Endothelial cell of umbilical vein (primary cell): ENCODE measurements at regions not wholly inside any gene's neighbourhood (a gene's known extent, or its start where the extent isn't known, plus 50 kb on each side); places are given as distances from the start of the nearest gene placed in this dataset.

Experiments
- BruUV-seq: library from RNA; stranded (reverse); fragments of 400-500 nt; replicated peaks from 2 replicates; lab custom pipeline; 2021; lab: Mats Ljungman, UMichigan
- CTCF ChIA-PET: fragments of 300-600, 350-600 bp; sonication (Branson Sonifier 250); formaldehyde crosslinking; loops from one replicate; lab custom pipeline; 2021; ENCODE audit warnings: antibody characterized with exemption, inconsistent platforms; lab: Charles Lee
- POLR2A ChIA-PET: fragments of 300-600, 350-600 bp; sonication (Branson Sonifier 250); formaldehyde crosslinking; loops from one replicate; lab custom pipeline; 2021; ENCODE audit warnings: antibody characterized with exemption, inconsistent platforms; lab: Charles Lee
- DNase-seq: peaks from one replicate; pipeline ENCODE4 v3.0.0-alpha.2; 2011; ENCODE audit warnings: low read depth, low spot score
- FAIRE-seq: peaks from 2 replicates; lab custom pipeline; 2011; peaks lifted over from hg19 to GRCh38; lab: Jason Lieb, UNC
- H2AFZ ChIP-seq: 2 replicates; pipeline ENCODE4 v1.6.0; 2012; ENCODE audit warnings: low read depth, low read length, control low read depth, inconsistent platforms
- H3K27ac ChIP-seq: 2 replicates; pipeline ENCODE4 v1.5.1; 2011; ENCODE audit warnings: low read depth, mild to moderate bottlenecking, control low read depth, low read length, moderate library complexity; ENCODE audit not compliant: insufficient read depth
- H3K27me3 ChIP-seq, 2 experiments: 2 replicates each; pipeline versions ENCODE4 v1.6.0 to v1.6.1; 2011; ENCODE audit warnings: low read length in 2 of 2, mixed read lengths in 1 of 2; ENCODE audit not compliant: control insufficient read depth in 2 of 2, insufficient read depth in 2 of 2
- H3K36me3 ChIP-seq, 2 experiments: 2 replicates in 1 of 2; 3 replicates in 1 of 2; pipeline ENCODE4 v1.5.1; 2011; ENCODE audit warnings: low read length in 2 of 2, mild to moderate bottlenecking in 1 of 2, moderate library complexity in 1 of 2; ENCODE audit not compliant: control insufficient read depth in 2 of 2, insufficient read depth in 2 of 2; ENCODE audit errors: extremely low read depth in 1 of 2
- H3K4me1 ChIP-seq: 3 replicates; pipeline ENCODE4 v1.5.1; 2011; ENCODE audit warnings: mild to moderate bottlenecking, low read length; ENCODE audit not compliant: control insufficient read depth, insufficient read depth; ENCODE audit errors: extremely low read depth
- H3K4me2 ChIP-seq: 2 replicates; pipeline ENCODE4 v1.6.1; 2011; ENCODE audit warnings: low read length, control low read depth, mixed read lengths; ENCODE audit not compliant: insufficient read depth
- H3K4me3 ChIP-seq, 3 experiments: fragments of 200-600 bp in 1 of 3; sonication (generic), shearing (Covaris generic) in 1 of 3; replicated peaks in 1 of 3; 2 replicates each; pipeline ENCODE4 v1.5.1; 2011 to 2016; ENCODE audit warnings: control low read depth in 3 of 3, low read length in 3 of 3, mild to moderate bottlenecking in 2 of 3, inconsistent platforms in 1 of 3, low read depth in 1 of 3, moderate library complexity in 1 of 3; ENCODE audit not compliant: insufficient read depth in 1 of 3
- H3K79me2 ChIP-seq: 2 replicates; pipeline ENCODE4 v1.6.0; 2012; ENCODE audit warnings: low read length, inconsistent platforms; ENCODE audit not compliant: control insufficient read depth, insufficient read depth
- H3K9ac ChIP-seq: replicated peaks from 2 replicates; pipeline ENCODE3; 2011; ENCODE audit warnings: low read length, control low read depth; ENCODE audit not compliant: insufficient read depth; ENCODE audit errors: extremely low read depth
- H3K9me1 ChIP-seq: replicated peaks from 3 replicates; pipeline ENCODE4 v1.6.0; 2011; ENCODE audit warnings: mild to moderate bottlenecking, low read length; ENCODE audit not compliant: control insufficient read depth, insufficient read depth; ENCODE audit errors: extremely low read depth
- H3K9me3 ChIP-seq: replicated peaks from 2 replicates; pipeline ENCODE4 v1.5.1; 2012; ENCODE audit warnings: low read length, inconsistent platforms; ENCODE audit not compliant: control insufficient read depth, insufficient read depth
- H4K20me1 ChIP-seq: replicated peaks from 2 replicates; pipeline ENCODE3; 2011; ENCODE audit warnings: mild to moderate bottlenecking, low read length; ENCODE audit not compliant: control insufficient read depth, insufficient read depth; ENCODE audit errors: extremely low read depth
- CTCF ChIP-seq, 2 donors: IDR thresholded peaks; 1 replicate in 1 of 2; 2 replicates in 1 of 2; pipeline ENCODE4 v1.5.1; 2011; ENCODE audit warnings: low read length in 2 of 2, mild to moderate bottlenecking in 2 of 2, moderate library complexity in 2 of 2, control low read depth in 1 of 2, inconsistent platforms in 1 of 2, low read depth in 1 of 2; ENCODE audit not compliant: insufficient read depth in 1 of 2; ENCODE audit errors: extremely low read depth in 1 of 2
- EZH2 ChIP-seq: IDR thresholded peaks from 2 replicates; pipeline ENCODE4 v1.6.1; 2012; ENCODE audit warnings: borderline replicate concordance, low read depth, mild to moderate bottlenecking, moderate library complexity, low read length, inconsistent platforms; ENCODE audit not compliant: severe bottlenecking
- FOS ChIP-seq: IDR thresholded peaks from 2 replicates; pipeline ENCODE4 v1.6.1; 2011; ENCODE audit warnings: mild to moderate bottlenecking, low read length, moderate library complexity, borderline replicate concordance; ENCODE audit not compliant: insufficient read depth
- GATA2 ChIP-seq: IDR thresholded peaks from 2 replicates; pipeline ENCODE4 v1.7.0; 2011; ENCODE audit warnings: low read depth, mild to moderate bottlenecking, moderate library complexity, mixed read lengths, low read length; ENCODE audit not compliant: insufficient read length, insufficient read depth
- JUN ChIP-seq: IDR thresholded peaks from 2 replicates; pipeline ENCODE4 v1.6.1; 2011; ENCODE audit warnings: borderline replicate concordance, low read depth; ENCODE audit not compliant: insufficient read length, insufficient read depth
- MAX ChIP-seq: IDR thresholded peaks from 2 replicates; pipeline ENCODE4 v1.6.1; 2011; ENCODE audit not compliant: insufficient read depth, insufficient read length
- POLR2A ChIP-seq: IDR thresholded peaks from 2 replicates; pipeline ENCODE4 v1.6.1; 2012; ENCODE audit warnings: low read depth, mild to moderate bottlenecking, control low read depth, low read length
- dilution Hi-C: fragments of 300-500 bp; cut with MboI; formaldehyde crosslinking; loops from one replicate; pipeline ENCODE4 v1.15.0; 2019; ENCODE audit warnings: low sequenced_read_pairs; ENCODE audit not compliant: extremely low pct_ligation_motif_present
- intact Hi-C: fragments of 100-400 bp; cut with micrococcal nuclease; formaldehyde crosslinking; loops from one replicate; pipeline ENCODE4 v1.10.0; 2022

GRCh38 chr2:118469103-118469502 lies 378.3 kb downstream of the EN1 start:
- Histone ChIP-seq H3K27me3 (no peaks in the 10 kb centered on the region), H3K4me3 (no peak overlapping the region), H3K9me1 (no peaks in the 10 kb centered on the region), H3K79me2 (no peaks in the 10 kb centered on the region), H3K9ac (no peak overlapping the region), H2AFZ (no peak overlapping the region), H3K4me2 (no peak overlapping the region), H3K27ac (no peak overlapping the region), H3K36me3 (no peaks in the 10 kb centered on the region), H4K20me1 (no peaks in the 10 kb centered on the region), H3K9me3 (no peaks in the 10 kb centered on the region), H3K4me1 (no peaks in the 10 kb centered on the region)
- intact Hi-C loops (no loop called here), dilution Hi-C loops (no loop called here)
- DNase-seq = no peak
- FAIRE-seq = no peak
- ChIA-PET CTCF (interaction anchor here (1.0 kb wide), 1 partner anchor 108 kb away, joined by 4 read pairs; no protein-coding TSS in a partner anchor), POLR2A (no interaction called here)
- TF ChIP-seq GATA2 (no peak), POLR2A (no peak), JUN (no peak), EZH2 (no peak), FOS (no peak), MAX (no peak)
- no TSS peak for BruUV-seq

GRCh38 chr2:118464546-118465265 lies 376.4 kb downstream of the INSIG2 start:
- Histone ChIP-seq H3K4me3 (no peak overlapping the region), H3K27me3 (no peaks in the 10 kb centered on the region), H3K9me3 (no peaks in the 10 kb centered on the region), H4K20me1 (no peaks in the 10 kb centered on the region), H3K79me2 (no peaks in the 10 kb centered on the region), H3K9me1 (no peaks in the 10 kb centered on the region), H3K4me2 (no peak overlapping the region), H3K4me1 (no peaks in the 10 kb centered on the region), H3K27ac (no peak overlapping the region), H2AFZ (no peak overlapping the region), H3K9ac (no peak overlapping the region), H3K36me3 (no peaks in the 10 kb centered on the region)
- FAIRE-seq = no peak
- intact Hi-C loops = no loop called here
- no peak for TF ChIP-seq CTCF (IDR thresholded peaks at IDR 0.05; ENCODE audit: extremely low read depth in 1 of 2, insufficient read depth in 1 of 2, low read depth in 1 of 2, low read length in 2 of 2)
- no TSS peak for BruUV-seq
- ChIA-PET POLR2A (no interaction called here), CTCF (no interaction called here)
- dilution Hi-C loops = no loop called here
- DNase-seq = no peak
